Lower leg skin (tissue), 3 donors: ENCODE measurements at regions not wholly inside any gene's neighbourhood (a gene's known extent, or its start where the extent isn't known, plus 50 kb on each side); places are given as distances from the start of the nearest gene placed in this dataset.

ENCODE experiments used
- POLR2A ChIP-seq, 2 donors: fragments of 450-650 bp; IDR thresholded peaks; one replicate each; pipeline ENCODE4 v1.6.1; 2016 to 2017; ENCODE audit warnings: antibody characterized with exemption in 2 of 2, mild to moderate bottlenecking in 1 of 2, moderate library complexity in 1 of 2
- TF ChIP-seq, protein P1 (sequence below), 3 donors: fragments of 450-650 bp; IDR thresholded peaks; one replicate each; pipeline ENCODE4 v1.5.1; 2016; ENCODE audit warnings: antibody characterized with exemption in 3 of 3, mild to moderate bottlenecking in 3 of 3, moderate library complexity in 2 of 3

DNA sequence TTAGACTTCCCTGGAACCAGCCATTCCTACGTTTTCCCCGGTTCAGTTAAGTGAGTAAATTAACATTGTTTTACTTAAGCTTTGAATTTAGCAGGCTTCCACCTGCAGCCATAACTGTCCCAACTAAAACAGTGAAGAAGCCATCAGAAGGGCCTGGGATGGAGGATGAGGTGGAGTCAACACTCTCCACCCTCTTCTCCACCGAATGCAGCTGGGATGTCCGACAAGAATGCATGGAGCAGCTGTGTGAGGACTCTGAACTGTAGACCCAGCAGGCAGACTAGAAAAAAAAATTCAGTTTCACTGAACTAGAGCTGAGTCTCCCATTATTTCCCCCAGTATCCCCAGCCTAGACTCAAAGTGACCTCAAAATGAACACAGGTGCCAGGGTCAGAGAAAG, 114.8 kb downstream of the C16orf95 start:
- no peak for TF ChIP-seq POLR2A (IDR thresholded peaks at IDR 0.05)
- TF ChIP-seq, protein P1, sequence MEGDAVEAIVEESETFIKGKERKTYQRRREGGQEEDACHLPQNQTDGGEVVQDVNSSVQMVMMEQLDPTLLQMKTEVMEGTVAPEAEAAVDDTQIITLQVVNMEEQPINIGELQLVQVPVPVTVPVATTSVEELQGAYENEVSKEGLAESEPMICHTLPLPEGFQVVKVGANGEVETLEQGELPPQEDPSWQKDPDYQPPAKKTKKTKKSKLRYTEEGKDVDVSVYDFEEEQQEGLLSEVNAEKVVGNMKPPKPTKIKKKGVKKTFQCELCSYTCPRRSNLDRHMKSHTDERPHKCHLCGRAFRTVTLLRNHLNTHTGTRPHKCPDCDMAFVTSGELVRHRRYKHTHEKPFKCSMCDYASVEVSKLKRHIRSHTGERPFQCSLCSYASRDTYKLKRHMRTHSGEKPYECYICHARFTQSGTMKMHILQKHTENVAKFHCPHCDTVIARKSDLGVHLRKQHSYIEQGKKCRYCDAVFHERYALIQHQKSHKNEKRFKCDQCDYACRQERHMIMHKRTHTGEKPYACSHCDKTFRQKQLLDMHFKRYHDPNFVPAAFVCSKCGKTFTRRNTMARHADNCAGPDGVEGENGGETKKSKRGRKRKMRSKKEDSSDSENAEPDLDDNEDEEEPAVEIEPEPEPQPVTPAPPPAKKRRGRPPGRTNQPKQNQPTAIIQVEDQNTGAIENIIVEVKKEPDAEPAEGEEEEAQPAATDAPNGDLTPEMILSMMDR (IDR thresholded peaks at IDR 0.05), result no peak
